ENCODE measurements at regions not wholly inside any gene's neighbourhood (a gene's known extent, or its start where the extent isn't known, plus 50 kb on each side); places are given as distances from the start of the nearest gene placed in this dataset.
"Not testable (repeated sequence)": the region's sequence is repeated elsewhere in the genome, so short reads cannot be mapped to it uniquely, and the experiment has no call there.

DNA sequence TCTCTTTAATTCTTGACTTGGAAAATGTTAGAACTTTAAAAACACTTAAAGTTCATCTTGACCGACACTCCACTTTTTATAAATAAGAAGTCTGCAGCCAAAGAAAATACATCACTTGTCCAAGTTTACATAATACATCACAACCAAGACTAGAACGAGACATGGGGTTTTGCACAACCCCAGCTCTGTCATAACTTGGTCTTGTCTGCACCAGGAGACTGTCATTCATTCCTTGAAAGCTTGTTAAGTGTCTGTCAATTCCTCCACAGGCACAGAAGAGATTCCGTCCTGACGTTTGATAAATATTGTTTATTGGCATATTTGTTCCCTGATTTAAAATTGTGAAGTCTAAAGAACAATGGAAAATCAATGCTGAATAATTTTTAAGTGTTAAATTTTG is 139.5 kb upstream of the SETBP1 start:
- DNase-seq, result no peak

DNA sequence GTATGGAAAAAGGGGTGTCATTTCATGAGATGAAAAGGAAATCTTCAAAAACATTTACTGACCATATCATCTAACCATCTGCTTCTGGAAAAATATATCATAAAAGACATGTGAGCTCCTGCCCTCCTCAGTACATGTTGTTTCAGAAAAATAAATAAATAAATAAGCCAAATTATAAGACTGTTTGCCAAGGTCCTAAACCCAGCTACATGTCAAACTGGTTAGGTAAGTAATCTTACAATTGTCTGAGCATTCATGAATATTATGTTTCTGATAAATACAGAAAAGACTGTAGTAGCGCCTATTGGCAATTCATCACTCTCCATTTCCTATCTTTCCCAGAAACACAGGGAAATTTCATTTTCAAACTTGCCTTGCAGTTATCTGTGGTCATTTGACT is 138.9 kb upstream of the SETBP1 start:
- no peak for DNase-seq

DNA sequence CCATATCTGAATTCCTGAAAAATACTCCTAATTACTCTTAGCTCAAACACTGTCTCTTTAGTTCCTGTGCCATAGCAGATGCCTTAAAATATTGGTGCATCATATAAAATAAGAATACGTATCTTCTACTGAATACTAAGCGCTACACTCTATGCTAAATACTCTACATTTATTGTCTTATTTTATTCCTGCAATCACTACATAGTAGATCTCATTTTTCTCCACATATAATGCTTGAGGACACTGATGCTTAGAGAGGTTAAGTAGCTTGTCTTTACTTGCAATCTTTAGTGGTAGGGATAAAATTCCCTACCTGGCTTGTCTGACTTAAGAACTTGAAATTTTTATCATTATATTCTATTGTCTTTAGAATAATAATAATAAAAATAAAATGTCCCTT is 137.3 kb upstream of the SETBP1 start:
- no peak for DNase-seq

DNA sequence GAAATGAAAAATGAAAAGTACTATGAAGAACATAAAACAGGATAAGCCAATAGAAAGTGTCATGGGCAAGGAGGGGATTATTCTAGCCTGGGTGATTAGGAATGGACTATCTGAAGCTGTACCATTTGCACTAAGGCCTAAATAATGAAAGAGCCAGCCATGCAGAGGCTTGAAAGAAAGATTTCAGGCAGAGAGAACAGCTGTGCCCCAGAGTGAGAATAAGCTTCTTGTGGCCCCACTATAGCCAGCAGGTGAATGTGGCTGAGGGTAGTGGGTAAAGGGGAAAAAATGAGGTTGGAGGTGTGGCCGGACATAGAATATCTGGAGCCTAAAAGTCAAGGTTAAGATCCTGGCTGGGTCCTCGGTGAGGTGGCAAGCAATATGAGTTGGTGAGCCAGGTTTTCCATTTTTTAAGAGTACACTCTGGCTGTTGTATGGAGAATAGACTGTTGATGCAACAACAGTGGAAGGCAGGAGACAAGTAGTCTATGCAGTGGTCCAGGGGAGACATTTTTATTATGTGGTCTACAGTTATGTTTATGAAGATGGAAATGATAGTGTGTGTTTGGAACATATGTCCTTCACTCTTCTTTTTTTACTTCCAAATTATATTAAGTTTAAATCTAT is 135.2 kb upstream of the SETBP1 start:
- DNase-seq, result no peak

DNA sequence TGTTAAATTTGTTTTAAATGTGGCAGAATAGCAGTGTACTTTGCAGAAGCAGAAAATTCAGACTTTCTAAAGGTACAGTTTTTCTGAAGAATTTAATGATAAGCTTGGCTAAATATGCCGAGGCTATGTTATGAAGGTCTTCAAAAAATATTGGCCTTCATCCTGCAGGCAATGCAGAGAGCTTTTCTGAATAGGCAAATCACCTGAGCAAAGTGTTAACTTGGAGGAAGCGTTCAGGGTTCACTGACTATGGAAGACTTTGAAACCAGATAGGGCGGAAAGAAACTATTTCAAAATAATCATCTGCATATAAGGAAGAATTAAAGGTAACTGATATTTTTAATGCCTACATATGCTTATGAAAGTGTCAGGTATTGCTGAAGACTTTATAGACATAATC is 133.7 kb upstream of the SETBP1 start:
- no peak for DNase-seq

DNA sequence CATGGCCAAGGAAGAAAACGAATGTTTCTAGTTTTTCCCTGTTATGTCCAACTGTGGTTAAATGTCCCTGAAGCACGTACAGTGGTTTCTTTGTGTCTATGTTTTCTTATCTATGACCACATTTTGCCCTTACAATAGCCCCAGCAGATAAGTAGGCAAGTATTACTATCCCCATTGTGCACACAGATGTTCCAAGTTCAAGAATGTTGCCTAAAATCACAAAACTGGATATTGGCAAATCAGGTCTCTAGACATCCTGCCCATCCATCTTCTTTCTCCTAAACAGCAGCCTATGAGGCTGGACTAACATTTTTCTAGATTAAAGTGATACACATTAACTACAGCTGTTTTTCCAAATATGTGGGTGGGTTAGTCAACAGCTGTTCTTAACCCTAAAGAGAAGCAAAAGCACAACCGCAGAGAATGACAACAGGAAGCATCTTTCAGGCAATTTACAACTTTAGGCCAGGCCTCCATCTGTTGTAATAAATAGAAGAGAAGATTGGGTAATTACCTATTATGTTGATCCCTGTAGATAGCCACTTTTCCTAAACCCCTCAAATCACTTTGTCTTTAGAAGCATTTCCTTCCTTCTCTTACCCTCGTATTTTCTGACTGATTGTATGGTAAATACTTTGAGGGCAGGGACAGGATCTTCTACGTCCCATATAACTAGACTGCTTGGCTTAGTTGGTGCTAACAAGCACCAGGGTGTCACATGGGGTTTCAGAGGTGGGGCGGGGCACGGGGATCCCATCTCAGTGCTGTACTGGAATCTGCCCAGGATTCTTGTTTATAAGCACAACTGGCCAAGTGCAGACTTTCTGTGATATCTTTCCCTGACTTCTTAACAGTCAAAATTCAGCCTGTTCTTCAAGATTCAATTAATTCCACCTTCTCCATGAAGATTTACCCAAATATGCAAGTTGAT is 132.1 kb upstream of the SETBP1 start:
- DNase-seq, result no peak

DNA sequence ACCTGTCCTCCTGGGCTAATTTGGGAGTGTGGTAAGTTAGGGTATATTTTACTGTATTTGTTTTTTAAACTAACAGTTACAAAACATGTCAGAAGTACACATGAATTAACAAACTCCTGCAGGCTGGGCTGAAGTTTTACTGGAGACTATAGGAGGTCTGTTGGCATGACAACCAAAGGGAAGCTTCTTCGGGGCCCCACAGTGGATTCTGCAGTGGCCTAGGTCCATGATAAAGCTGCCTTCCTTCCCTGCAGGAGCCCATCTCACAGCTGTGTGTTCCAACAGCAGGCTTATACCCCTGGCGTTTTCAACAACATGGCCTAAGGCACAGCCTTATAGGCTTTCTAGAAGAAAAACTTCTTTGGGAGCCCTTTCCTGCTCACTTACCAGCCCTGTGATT is 128.0 kb upstream of the SETBP1 start:
- DNase-seq, result no peak

DNA sequence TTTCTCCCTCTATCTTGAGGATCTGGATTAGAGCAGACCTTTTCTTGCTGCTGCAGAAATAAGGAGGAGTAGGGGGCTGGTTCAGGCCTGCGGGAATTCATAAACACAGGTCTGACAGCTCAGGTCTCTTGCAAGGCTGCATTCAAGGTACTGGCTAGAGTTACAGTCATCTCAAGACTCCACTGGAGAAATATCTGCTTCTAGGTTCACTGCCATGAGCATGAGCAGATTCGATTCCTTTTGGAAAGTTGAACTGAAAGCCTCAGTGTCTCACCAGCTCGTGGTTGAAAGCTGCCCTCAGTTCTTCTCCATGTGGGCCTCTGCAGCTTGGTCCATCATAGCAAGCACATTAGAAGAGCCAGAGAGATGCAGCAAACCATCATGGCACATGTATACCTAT is 124.4 kb upstream of the SETBP1 start:
- DNase-seq, result no peak

DNA sequence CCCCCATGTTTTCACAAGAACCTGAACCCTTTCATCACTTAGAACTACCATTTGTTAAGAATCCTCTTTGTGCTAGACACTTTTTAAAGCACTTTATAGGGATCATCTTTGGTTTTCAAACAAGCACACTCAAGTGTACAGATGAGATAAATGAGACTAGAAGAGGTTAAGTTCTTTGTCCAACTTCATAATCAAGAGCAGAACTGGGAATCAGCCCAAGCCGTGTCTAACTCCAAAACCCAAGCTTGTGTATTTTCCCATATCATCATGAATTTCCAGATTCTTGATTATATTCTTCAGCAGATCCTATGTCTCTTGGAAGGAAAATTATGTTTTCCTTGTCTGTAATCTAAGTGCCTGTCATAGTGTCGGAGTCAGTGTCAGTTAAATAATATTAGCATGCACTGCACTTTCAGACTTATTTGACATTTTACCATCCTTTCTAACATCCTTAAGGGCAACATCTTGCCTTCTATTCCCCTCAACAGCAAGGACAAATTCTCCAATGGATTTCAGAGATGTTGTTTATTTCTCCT is 123.0 kb upstream of the SETBP1 start:
- no peak for DNase-seq

DNA sequence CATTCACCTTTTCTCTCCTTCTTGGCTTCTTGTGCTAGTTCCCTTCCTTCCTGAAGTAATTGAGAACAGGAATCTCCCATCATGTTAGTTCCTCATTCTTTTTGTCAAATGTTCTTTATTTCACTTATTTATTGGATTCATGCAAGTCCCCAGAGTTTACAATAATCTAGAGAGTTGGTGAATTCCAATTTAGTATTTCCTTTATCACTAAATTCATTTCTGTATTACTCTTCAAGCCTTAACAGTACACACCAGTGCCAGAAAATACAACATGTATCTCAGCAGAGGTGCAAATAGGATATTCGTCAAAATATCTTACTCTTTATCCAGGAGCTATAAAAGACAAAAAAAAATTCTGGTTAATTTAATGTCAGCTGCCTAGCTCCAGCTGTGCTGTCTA is 121.9 kb upstream of the SETBP1 start:
- DNase-seq, result no peak

DNA sequence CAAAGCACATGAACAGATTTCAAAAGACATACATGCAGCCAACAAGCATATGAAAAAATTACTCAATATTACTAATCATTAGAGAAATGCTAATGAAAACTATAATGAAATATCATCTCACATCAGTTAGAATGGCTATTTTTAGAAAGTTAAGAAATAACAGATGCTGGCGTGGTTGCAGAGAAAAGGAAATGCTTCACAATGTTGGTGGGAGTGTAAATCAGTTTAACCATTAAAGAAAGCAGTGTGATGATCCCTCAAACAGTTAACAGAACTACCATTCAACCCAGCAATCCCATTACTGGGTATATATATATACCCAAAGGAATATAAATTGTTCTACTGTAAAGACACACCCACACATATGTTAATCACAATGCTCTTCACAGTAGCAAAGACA is 117.7 kb upstream of the SETBP1 start:
- DNase-seq, result no peak

DNA sequence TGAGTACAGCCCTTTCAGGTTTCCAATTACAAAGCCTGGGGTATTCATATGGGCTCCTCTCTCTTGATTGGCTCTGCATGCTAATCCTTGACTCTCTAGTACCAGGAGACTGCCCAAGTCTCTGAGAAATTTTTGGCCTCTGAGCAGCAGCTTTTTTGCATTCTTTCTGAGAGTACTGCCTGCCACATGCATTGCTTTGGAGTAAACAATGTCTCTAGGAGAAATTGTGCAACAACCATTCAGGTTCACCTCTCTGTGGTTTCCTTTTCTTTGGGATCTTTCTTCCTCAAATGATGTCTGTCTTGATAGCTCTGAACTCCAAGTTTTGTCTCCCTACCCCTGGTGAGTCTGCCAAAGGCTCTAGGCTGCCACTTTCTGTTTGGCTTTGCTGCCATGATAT is 115.8 kb upstream of the SETBP1 start:
- no peak for DNase-seq

DNA sequence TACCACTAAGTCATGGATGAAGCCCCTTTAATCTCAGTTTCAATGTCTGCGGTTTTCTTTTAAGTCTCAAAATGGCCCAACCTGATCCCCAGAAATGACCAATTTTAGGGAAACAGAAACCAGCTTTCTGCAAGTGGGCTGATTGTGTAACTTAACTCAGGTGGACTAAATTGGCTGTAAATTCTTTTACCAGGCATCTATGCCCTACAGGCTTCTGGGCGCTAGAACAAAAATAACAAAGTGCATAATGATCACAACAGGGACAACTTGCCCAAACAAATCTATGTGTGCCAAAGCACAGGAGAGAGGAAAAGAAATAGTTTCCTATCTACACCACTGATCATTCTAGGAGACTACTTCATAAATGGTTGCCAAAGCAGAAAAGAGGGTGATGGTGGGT is 112.3 kb upstream of the SETBP1 start:
- DNase-seq, result no peak

DNA sequence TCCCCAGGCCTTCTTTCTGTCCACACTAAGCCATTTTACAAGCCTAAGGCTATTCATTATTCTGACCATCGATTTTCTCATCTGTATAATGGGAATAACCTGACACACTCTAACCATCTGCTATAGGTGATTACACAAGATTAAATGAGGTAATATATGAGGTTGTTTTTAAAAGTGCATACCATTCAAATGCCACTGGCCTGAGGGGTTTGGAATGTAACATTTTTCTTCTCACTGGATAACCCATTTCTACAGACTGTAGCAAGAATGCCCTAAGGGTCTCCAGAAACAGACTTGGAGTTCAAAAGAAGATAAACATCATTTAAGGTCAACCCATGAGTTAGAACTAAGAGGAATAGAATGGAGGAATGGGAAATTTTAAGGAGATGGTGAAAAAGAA is 111.7 kb upstream of the SETBP1 start:
- DNase-seq, result no peak

DNA sequence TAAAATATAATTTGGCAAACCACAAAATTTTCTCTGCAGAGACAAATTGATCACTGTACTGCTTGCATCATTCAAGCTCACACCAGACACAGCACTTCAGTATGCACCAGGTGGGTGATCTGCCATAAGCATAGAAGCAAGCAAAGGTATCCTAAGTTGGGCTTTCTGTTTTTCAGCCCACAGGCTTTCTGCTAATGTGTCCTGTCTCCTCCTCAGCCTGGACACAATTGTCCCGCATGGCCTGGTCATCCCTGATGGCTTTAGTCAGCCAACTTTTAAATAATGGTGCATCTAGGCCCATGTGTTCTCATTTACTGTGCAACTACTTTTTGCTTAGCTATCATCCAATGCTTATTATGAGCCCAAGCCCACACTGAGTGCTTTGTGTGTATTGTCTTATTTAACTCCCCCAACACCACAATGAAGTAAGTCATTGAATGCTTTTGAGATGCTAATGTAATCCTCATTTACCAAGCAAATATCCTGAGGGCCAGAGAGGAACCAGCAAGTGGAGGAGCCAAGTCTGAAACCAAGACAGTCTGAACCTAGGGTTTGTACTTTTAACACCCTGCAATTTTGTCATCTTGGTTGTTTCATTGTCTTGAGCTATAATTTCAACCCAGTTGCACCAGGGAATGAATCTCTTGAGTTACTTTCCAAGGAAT is 111.2 kb upstream of the SETBP1 start:
- DNase-seq, result no peak

DNA sequence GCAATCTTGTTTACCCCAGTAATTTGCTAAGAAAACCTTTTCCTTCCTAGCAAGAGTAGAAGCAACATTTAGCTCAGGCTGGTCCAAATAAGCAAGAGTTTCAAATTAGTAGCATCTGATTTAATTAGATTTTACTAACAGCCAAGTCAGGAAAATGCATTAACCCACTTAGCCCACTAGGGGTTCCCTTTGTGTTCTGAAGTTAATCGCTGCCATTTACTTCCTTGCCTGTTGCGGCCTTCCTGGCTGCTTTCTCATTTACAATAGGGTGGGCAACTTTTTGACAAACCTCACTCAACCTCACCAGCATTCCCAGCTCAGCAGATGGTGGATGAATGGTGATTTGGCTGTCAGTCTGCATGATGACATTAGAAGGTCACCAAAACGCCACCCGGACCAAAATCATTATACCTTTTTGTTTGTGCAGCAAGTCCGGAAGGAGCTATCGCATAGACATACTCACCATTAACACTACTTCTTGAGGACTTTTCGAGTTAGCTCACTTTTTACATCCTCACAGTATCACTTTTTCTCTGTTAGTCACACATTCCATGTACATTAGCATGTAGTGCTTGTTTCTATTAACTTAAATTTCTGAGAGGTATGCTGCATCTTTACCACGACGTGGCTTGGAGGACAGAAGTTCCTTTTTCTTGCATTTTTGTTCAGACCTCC is 101.5 kb upstream of the SETBP1 start:
- no peak for DNase-seq

DNA sequence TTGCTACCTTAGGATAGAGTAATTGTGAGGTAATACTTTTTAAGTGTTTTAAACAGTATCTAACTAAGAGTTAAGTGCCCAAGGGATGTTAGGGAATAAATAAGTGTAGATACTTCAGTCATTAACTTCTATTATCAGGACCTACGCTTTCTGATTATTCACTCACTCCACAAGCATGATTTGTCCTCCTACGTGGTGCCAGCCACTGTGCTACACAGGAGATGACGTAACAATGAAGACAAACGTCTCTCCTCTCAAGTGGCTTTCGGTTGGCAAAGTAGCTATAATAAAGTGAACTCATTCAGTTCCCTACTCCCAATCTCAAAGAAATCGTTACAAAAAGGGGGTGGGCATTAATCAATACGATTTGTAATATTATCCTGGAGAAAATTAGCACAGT is 100.9 kb upstream of the SETBP1 start:
- DNase-seq, result no peak

DNA sequence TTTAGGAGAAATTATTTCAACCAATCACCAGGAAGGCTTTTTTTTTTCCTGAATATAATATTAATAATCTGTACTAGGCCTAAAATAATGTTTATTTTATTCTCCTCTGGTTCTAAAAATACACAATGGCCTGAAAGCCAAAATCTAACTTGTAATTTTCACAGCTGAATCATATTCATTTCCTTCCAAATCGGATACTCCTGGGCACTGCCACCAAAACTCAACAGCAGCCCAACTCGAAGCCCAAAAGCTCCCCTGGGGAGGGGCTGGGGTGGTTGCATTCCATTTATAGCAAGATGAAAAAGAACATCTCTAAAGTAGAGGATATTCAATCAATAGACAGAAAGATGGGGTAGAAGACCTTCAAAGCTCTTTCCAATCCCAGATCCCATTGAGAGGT is 100.5 kb upstream of the SETBP1 start:
- DNase-seq, result no peak

DNA sequence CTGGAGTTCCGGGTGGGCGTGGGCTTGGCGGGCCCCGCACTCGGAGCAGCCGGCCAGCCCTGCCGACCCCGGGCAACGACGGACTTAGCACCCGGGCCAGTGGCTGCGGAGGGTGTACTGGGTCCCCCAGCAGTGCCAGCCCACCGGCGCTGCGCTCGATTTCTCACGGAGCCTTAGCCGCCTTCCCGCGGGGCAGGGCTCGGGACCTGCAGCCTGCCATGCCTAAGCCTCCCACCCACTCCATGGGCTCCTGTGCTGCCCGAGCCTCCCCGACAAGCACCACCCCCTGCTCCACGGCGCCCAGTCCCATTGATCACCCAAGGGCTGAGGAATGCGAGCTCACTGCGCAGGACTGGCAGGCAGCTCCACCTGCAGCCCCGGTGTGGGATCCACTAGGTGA is 99.9 kb upstream of the SETBP1 start:
- DNase-seq, result not testable (repeated sequence)

DNA sequence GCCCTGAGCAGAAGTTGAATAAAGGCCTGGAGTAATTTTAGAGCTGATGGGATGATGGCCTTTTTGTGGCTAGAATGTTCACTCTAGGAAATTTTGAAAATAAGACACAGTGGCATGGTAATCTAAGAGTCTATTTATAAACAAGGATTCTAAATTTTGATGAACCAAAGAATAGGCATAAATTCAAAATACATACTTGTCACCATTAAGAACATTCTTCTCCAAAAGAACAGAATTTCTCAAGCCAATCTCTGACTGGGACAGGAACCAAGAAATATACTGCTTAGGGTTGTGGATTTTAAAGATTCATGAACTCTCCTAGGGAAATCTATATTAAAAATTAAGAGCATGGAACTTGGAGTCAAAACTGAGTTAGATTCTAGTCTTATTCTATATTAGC is 98.2 kb upstream of the SETBP1 start:
- no peak for DNase-seq

DNA sequence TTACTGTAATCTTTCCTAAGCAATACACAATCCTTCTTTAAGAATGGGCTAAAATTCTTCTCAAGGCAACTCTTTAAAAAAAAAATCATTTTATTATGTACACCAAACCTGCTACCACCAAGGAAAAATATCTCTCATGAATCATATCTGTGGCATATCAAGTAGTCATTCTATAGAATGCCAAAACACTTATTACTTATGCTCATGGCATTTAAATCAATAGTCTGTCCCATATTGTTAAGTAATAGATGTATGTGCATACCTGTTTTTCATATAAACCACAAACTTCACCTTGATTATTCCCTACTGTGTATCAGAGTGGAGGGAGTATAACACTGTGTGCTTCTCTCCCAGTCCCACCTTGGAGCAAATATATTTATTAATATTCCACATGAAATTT is 95.8 kb upstream of the SETBP1 start:
- no peak for DNase-seq

All from right lung (tissue), 2 donors.